ENCODE measurements at regions not wholly inside any gene's neighbourhood (a gene's known extent, or its start where the extent isn't known, plus 50 kb on each side); places are given as distances from the start of the nearest gene placed in this dataset.

- H3K36me3 ChIP-seq: no peaks in the 10 kb centered on the region
- H3K27ac ChIP-seq: peak overlapping the region; percentile 55 to 85 (median 76)
- peak; percentile 33 to 95 (median 94) for DNase-seq
- H3K9me3 ChIP-seq: no peaks in the 10 kb centered on the region
- peaks cover 0 to 35% (median 2%) of the 10 kb centered on the region in 4 donors for H3K4me1 ChIP-seq
- no peaks in the 10 kb centered on the region for H3K27me3 ChIP-seq
- no peak overlapping the region for H3K4me3 ChIP-seq
- TF ChIP-seq POLR2A (IDR thresholded peaks at IDR 0.05) (peak in 1 of 2 donors; percentile 23), CTCF (IDR thresholded peaks at IDR 0.05) (peak in 1 of 6 experiments; percentile 18)
Observed at GRCh38 chr10:63711867-63712716, 190.9 kb downstream of the REEP3 start.

- no peaks in the 10 kb centered on the region for H3K27me3 ChIP-seq
- no peaks in the 10 kb centered on the region for H3K36me3 ChIP-seq
- no peaks in the 10 kb centered on the region for H3K9me3 ChIP-seq
- TF ChIP-seq CTCF (IDR thresholded peaks at IDR 0.05): no peak
- TF ChIP-seq POLR2A (IDR thresholded peaks at IDR 0.05): no peak
- no peak for DNase-seq
- peaks cover 0 to 35% (median 2%) of the 10 kb centered on the region in 4 donors for H3K4me1 ChIP-seq
- peak overlapping the region; percentile 55 to 85 (median 76) for H3K27ac ChIP-seq
- H3K4me3 ChIP-seq: no peak overlapping the region
Observed at GRCh38 chr10:63712717-63713115, 191.5 kb downstream of the REEP3 start.

GRCh38 chr10:63713191-63714144 is 192.3 kb downstream of the REEP3 start:
- peak overlapping the region; percentile 55 to 85 (median 76) for H3K27ac ChIP-seq
- peaks cover 0 to 35% (median 2%) of the 10 kb centered on the region in 4 donors for H3K4me1 ChIP-seq
- DNase-seq: peak in 2 of 3 donors; percentile 61 to 63
- no peaks in the 10 kb centered on the region for H3K36me3 ChIP-seq
- no peak overlapping the region for H3K4me3 ChIP-seq
- no peaks in the 10 kb centered on the region for H3K27me3 ChIP-seq
- no peak for TF ChIP-seq POLR2A (IDR thresholded peaks at IDR 0.05)
- TF ChIP-seq CTCF (IDR thresholded peaks at IDR 0.05): no peak
- H3K9me3 ChIP-seq: no peaks in the 10 kb centered on the region

GRCh38 chr10:63716016-63716580 is 194.9 kb downstream of the REEP3 start:
- no peak for TF ChIP-seq POLR2A (IDR thresholded peaks at IDR 0.05)
- no peak for TF ChIP-seq CTCF (IDR thresholded peaks at IDR 0.05)
- no peaks in the 10 kb centered on the region for H3K36me3 ChIP-seq
- H3K9me3 ChIP-seq: no peaks in the 10 kb centered on the region
- no peaks in the 10 kb centered on the region for H3K27me3 ChIP-seq
- DNase-seq: no peak
- H3K4me1 ChIP-seq: peaks cover 0 to 43% (median 2%) of the 10 kb centered on the region in 4 donors
- H3K27ac ChIP-seq: no peak overlapping the region
- no peak overlapping the region for H3K4me3 ChIP-seq

- peaks cover 0 to 34% (median 2%) of the 10 kb centered on the region in 4 donors for H3K4me1 ChIP-seq
Observed at GRCh38 chr10:63717027-63717715, 196.0 kb downstream of the REEP3 start.

More at GRCh38 chr10:63717027-63717715, 196.0 kb downstream of the REEP3 start:
- H3K36me3 ChIP-seq: no peaks in the 10 kb centered on the region
- DNase-seq: no peak
- no peaks in the 10 kb centered on the region for H3K9me3 ChIP-seq
- no peaks in the 10 kb centered on the region for H3K27me3 ChIP-seq
- TF ChIP-seq CTCF (IDR thresholded peaks at IDR 0.05) (no peak), POLR2A (IDR thresholded peaks at IDR 0.05) (no peak)
- no peak overlapping the region for H3K4me3 ChIP-seq
- no peak overlapping the region for H3K27ac ChIP-seq

Measured in Peyer's patch (tissue), 4 donors.